ENCODE measurements at regions not wholly inside any gene's neighbourhood (a gene's known extent, or its start where the extent isn't known, plus 50 kb on each side); places are given as distances from the start of the nearest gene placed in this dataset.

DNA sequence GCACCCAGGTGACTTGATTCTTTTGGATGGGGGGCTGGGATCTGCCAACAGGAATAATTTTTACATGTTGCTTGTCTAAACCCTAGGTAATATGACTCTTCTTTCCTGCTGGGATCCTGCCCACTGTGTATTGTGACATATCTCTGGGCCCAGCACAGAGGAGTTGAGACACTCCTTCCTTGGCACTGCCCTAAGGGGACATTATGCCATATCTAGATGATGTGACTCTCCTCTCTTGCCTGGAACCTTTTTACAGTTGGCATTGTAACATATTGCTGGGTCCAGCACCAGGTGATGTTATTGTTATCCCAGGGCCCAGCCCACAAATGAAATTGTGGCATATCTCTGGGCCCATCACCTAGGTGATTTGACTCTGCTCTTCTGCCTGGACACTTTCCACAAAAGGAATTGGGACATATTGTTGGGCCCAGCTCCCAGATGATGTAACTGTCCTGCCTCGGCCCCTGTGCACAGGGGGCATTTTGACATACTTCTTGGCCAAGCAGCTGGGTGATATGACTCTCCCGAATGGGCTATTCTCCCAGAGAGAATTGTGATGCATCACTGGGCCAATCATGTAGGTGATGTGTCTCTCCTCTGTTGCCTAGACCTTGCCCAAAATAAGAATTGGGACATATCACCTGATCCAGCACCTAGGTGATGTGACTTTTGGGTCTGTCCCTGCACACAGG lies 1837.7 kb downstream of the TP53TG3F start:
- no peak for FAIRE-seq

DNA sequence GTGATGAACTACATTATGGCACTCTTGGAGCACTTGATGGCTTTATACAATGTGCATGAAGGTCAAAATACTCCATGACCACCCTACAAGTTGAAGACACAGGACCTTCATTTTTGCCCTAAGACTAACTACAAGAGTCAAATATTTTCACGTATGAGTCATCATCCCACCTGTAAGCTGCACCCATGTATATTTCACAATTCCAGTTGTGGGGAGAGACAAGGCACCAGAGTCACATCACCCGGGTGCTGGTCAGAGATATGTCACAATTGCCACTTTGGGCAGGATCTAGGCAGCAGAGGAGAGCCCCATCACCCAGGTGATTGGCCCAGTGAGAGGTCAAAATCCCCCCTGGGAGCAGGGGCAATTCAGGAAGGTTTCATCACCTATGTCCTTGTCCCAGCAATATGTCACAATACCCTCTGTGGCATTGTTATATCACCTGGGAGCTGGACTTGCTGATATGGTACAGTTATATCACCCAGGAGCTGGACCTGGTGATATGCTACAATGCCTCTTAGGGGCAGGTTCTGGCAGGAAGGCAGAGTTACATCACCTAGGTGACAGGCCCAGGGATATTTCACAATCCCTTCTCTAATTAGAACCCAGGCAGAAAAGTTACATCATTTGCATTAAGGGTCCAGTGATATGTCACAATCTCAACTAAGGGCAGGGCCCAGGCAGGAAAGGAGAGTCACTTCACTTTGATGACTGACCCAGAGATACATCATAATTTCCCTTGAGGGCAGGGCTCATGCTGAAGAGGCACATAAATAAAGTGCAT lies 1839.2 kb downstream of the TP53TG3F start:
- FAIRE-seq: no peak

DNA sequence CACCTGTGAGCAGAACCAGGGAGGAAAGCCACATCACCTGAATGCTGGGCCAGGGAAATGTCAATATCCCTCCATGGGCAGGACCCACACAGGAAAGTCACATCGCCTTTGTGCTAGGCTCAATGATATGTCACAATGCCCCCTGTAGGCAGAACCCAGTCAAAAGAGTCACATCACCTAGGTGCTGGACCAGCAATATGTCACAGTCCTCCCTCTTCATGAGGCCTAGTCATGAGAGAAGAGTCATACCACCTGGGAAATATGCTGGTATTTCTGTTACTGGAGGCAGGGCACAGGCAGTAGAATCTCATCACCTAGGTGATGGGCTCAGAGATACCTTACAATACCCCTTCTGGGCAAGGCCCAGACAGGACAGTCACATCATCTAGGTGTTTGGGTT lies 1843.4 kb downstream of the TP53TG3F start:
- no peak for FAIRE-seq

DNA sequence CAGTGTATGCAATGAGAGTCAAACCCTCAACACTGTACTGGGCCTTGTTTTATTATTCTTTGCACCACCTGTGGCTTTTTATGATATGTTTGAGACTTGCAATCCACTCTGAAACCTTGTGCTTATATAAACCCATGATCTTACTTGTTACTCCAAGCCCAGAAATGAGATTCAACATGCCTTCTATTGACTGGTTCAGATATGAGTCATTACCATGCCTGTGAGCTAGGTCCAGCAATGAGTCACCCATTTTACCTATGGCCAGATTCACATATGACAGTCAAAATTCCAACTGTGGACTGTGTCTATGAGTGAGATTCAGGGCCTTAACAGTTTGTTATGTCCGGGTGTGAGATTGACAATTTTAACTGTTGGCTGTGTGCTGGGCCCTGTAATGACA lies 1846.1 kb downstream of the TP53TG3F start:
- FAIRE-seq: no peak

DNA sequence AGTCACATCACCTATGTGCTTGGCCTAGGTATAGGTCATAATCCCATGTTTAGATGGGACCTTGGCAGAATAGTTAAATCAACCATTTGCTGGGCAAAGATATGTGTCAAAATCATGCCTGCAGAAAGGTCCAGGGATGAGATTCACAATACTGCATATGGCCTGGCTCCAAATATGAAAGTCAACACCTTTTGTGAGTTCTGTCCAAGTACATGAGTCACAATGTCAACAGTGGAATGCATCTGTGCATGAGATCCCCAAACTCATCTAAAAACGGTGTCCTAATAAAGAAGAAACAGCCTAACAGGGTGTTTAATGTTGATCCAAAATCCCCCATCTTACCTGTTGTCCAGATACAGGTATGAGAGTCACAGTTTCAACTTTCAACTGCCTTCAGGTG lies 1847.5 kb downstream of the TP53TG3F start:
- FAIRE-seq: no peak

DNA sequence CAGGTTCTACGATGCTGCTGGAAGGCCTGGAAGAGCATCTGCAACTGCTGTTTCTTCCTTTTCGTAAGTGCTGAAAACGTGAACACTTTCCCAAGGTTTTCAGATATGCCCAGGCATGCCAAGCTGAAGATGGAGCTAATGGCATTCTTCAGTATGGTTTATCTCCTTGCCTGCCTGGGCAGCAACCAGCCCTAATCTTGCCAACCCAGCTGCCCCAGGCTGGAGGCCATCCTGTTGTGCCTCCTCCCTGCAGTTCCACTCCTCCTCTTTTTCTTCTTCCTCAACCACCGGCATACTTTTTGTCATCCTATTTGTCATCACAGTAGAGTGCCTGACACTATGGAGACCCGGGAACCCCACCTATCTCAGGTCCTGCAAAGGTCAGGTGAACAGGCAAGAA lies 1849.3 kb downstream of the TP53TG3F start:
- no peak for FAIRE-seq

DNA sequence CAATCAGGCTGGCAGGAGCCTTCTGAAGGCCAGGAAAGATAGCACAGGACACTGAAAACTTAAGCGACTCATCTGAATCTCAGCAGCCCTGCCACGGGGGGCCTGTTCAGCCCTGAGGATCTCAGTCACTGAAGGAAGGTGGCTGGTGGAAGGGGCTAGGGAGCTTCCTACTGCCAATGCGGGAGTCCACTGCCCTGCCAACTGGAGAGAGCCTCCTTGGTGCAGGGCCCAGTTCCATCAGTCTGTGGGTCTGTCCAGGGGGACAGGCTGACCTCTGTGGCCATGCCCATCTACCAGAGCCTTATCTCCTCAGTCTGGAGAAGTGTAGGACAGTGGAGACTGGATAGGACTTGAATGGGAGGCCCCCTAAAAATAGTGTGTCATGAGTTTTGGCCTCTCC lies 1851.6 kb downstream of the TP53TG3F start:
- FAIRE-seq: no peak

DNA sequence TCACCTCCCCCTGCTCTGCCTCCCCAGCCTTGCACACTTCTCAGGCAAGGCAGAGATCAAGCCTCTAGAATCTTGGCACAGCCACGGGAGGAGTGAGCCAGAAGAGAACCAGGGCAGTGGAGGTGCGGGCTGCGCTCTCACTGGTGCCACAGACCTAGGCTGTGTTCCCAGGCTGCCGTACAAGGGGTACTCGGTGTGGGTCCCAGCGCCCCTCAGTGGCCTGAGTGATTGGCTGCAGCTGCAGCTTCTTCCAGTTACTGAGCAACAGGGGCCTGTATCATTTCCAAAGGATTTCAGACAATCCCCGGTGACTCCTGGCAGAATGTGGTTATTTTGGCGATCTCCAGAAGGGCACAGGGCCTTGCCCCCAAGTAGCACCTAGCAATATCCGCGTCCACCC lies 1852.1 kb downstream of the TP53TG3F start:
- no peak for FAIRE-seq

DNA sequence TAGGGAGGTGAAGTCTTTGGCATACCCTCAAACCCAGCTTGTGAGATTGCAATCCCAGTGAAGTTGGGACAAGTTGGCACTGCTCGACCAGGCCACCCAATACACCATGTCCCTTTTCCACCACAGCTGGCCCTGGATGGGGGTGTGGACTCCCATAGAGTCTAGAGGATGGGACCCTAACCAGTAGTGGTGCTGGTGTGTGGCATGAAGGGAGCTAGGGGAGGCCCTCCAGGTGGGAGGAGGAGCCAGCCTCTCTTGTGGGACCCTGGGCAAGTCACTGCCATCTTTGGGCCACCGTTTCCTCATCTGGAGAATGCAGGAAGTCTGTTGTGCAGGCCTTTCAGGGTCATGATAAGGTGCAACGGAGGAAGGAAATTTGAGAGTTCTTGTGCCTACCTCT lies 1854.9 kb downstream of the TP53TG3F start:
- no peak for FAIRE-seq

DNA sequence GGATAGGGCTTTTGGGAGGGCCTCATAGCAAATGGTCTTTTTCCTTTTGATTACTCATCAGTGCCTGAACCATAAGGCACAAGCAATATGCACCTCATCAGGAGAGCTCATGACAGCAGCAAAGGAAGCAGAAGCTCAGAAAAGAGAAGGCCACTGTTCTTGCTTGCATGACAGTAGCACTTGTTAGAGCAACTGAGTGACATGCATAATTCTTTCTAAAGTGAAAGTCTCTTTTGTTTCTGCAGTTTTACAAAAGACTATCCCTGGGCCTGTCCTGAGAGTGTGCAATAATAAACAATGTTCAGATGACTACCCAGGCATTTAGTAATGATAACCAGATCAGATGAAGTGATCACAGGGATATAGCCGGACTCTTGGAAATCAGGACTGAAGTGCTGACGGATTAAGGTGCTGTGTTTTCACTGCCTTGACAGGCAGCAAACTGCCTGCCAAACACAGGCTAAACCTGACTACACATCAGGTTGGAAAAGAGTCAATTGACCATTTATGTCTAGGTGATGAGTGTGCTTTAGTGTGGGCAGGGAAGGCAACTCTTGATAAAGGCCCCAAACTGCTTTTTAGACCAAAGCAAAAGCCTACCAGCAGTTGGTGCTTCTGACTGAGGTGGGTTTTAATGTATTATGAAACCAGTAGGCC lies 1860.3 kb downstream of the TP53TG3F start:
- no peak for FAIRE-seq

DNA sequence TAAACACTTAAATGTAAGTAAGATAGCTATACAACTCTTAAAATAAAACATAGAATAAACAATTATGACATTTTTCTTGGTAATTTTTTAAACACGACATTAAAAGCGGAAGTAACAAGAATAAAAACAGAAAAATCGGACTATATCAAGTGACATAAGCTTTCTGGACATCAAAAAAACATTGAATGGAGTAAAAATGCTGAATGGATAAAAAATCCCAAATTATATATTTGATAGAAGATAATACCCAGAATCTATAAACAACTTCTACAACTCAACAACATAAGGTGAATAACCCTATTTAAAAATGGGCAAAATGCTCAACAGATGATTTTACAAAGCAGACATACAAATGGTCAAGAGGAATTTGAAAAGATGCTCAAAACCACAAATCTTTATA lies 1866.5 kb downstream of the TP53TG3F start:
- no peak for FAIRE-seq

DNA sequence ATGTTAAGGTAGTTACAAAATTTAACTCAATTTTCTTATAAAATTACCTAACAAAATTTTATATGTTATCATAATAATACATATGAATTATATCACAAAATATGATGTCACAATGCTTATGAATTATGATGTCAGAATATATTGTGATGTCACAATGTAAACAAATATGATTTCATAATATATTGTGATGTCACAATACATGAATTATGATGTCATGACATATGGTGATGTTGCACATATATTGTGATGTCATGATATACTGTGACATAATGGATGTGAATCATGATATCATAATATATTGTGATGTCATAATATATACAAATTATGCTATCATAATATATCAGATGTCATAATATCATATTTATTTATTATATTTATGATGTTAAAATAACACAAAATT lies 1879.9 kb downstream of the TP53TG3F start:
- FAIRE-seq: peak; percentile 77

DNA sequence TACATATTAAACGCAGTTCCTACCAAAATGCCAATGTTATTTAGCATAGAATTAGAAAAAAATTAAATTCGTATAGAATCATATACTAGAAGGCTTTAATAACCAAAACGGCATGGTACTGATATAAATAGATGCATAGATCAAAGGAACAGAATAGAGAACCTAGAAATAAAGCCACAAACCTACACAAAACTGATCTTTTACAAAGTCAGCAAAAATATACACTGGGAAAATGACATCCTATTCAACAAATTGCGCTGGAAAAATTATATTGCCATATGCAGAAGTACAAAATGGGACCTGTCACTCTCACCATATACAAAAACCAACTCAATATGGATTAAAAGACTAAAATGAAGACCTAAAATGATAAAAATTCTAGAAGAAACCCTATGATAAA lies 1882.6 kb downstream of the TP53TG3F start:
- FAIRE-seq: no peak

DNA sequence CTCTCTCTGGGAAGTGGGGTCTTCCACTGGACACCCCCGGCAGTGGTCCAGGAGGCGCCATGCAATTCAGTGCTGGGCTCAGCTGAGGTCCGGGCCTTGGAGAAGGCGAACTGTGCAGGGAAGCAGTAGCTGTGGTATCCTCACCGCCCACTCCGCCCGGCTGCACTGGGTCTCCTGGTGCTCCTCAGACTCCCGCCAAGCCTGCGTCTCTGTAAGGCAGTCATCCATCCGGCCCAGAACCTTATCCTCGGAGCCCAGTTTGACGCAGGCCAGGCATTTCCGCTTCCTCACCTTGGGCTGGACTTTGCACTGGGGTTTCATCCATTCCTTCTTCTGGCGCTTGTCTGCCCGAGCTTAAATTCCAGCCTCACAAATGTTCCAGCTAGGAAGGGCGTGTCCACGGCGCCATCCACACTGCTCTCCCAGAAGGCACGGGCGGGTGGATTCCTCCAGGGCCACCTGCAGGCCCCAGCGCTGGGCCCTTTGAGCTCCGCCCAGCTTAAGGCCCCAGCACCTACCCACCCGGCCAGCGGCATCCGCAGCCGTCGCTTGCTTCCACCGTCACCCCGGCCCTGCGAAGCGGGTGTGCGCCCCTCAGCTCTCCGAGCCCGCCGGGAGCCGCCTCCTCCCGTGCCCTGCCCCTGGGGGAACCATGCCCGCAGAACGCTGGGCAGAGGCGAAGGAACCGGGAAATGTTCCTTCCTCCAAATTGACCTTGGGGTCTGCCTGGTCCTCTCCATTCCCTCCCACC lies 1884.8 kb downstream of the TP53TG3F start:
- FAIRE-seq: no peak

DNA sequence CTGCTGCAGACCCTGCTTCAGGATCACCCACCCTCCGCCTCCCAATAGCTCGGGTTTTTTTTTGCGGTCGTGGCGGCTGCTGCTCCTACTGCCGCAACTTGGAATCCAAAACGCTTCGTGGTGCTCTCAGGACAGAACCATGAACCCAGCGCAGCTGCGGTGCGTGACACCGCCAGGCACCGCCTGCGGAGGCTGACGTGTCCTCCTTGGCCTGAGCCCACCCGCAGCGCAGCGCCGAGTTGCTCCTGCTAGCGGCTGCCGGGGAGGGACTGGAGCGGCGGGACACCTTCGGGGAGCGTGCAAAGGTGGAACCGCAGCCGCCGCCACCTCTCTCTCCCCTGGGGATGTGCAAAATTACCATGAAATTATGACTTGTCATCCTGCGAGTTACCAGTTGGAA lies 1893.0 kb downstream of the TP53TG3F start:
- FAIRE-seq: no peak

DNA sequence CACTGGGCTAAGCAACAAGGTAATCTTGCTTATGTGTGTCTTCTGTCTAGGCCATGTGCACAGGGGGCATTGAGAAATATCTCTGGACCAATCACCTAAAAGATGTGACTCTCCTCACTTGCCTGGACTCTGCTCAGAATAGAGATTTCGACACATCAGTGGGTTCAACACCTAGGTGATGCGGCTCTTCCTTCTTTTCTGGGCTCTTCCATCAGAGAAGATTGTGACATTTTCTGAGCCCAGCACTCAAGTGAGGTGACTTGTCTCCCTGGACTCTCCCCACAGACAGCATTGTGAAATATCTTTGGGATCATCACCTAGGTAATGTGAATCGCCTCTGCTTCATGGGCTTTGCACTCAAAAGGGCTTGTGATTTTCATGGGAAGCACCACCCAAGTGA lies 1904.1 kb downstream of the TP53TG3F start:
- no peak for FAIRE-seq

DNA sequence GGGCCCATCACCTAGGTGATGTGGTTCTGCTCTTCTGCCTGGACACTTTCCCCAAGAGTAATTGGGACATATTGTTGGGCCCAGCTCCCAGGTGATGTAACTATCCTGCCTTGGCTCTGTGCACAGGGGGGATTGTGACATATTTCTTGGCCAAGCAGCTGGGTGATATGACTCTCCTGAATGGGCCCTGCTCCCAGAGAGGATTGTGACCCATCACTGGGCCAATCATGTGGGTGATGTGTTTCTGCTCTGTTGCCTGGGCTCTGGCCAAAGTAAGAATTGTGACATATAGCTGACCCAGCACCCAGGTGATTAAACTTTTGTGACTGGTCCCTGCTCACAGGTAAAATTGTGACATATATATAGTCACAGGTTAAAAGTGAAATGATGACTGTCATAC lies 1904.9 kb downstream of the TP53TG3F start:
- FAIRE-seq: no peak

DNA sequence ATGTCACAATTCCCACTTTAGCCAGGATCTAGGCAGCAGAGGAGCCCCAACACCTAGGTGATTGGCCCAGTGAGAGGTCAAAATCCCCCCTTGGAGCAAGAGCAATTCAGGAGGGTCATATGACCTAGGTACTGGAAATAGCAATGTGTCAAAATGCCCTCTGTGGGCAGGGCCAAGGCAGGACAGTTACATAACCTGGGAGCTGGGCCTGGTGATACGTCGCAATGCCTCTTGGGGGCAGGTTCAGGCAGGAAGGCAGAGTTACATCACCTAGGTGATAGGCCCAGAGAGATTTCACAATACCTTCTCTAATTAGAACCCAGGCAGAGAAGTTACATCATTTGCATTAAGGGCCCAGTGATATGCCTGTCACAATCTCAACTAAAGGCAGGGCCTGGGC lies 1906.3 kb downstream of the TP53TG3F start:
- no peak for FAIRE-seq

DNA sequence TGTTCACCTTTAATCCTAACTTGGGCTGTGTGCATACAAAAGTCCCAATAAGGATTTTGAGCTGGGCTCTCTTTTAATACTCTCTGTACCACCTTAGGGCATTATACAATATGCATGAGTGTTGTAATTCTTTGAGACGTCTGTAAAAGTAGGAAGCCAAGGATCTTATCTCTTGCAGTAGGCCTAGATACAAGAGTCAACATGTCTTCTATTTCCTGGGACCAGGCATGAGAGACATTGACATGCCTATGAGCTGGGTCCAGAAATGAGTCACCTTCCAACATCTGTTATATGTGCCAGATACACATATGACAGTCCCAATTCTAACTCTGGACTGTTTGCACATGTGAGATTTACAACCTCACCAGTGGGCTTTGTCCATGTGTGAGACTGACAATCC lies 1911.2 kb downstream of the TP53TG3F start:
- FAIRE-seq: no peak

DNA sequence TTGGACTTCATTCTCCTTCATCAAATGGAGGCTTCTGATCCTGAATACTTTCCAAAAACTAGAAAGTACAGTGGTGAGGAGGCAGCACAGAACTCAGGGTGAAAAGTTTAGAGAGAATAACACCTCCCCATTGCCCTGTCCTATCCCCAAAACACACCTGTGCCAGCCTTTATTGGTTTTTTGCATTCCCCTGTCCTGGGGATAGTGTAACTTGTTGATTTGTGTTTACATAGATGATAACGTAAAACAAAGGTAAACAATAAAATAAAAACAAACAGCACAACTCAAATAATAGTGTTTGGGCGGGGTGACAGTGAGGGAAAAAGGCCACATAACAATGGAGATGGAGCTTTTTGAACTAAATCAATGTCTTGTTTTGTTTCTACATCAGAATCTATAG lies 1917.7 kb downstream of the TP53TG3F start:
- no peak for FAIRE-seq

DNA sequence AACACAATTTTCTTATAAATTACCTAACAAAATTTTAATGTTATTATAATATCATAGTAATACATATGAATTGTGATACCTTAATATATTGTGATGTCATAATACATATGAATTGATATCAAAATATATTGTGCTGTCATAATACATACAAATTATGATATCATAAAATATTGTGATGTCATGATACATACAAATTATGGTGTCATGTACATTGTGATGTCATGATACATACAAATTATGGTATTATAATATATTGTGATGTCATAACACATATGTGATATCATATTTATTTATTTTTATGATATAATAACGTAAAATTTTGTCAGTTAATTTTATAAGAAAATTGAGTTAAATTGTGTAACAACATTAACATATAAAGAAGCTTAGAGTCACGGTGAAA lies 1927.2 kb downstream of the TP53TG3F start:
- no peak for FAIRE-seq

DNA sequence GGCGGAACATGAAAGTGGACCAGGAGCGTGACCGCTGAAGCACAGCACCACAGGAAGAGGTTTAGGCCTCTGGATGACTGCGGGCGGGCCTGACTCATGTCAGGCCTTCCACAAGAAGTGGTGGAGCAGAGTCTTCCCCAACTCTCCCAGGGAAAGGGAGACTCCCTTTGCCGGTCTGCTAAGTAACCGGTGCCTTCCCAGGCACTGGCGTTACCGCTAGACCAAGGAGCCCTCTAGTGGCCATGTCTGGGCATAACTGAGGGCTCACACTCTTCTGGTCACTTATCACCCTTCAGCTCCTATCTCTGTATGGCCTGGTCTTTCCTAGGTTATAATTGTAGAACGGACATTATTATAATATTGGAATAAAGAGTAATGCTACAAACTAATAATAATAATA lies 1931.9 kb downstream of the TP53TG3F start:
- no peak for FAIRE-seq

DNA sequence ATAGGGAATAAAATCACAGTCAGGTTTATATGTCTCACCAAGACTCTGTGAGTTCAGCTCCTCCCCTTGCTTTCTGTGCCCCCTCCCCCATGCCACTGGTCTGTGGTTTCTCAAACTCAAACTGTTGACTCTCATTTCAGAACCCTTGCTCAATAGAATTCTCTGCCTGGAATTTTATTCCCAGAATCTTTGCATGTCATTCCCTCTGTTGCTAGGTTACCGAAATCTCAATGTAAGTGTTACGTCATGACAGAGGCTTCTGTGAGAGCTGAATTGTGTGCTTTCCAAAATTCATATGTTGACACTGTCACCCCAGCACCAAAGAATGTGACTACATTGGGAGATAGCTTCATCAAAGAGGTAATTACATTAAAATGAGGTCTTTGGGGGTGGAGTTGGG lies 1938.8 kb downstream of the TP53TG3F start:
- FAIRE-seq: no peak

DNA sequence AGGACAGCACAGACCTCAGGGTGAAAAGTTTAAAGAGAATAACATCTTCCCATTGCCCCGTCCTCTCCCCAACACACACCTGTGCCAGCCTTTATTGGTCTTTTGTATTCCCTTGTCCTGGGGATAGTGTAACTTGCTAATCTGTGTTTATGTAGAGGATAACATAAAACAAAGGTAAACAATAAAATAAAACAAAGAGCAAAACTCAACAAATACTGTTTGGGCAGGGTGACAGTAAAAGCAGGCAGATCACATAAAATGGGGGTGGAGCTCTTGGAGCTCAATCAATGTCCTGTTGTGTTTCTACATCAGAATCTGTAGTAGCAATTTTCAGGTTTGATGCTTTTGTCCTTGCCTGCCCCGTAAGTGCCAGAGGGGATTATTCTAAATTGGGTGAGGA lies 1939.7 kb downstream of the TP53TG3F start:
- FAIRE-seq: no peak

All from G401.6 (cell line).